Thoracic aorta (tissue), 2 donors: ENCODE measurements at regions not wholly inside any gene's neighbourhood (a gene's known extent, or its start where the extent isn't known, plus 50 kb on each side); places are given as distances from the start of the nearest gene placed in this dataset.

ENCODE experiments used
- ATAC-seq: fragments of 150-250 bp; one replicate; pipeline ENCODE4 v1.8.0; 2017; ENCODE audit warnings: low read depth; ENCODE audit not compliant: insufficient number of reproducible peaks, low FRiP score
- DNase-seq: peaks from one replicate; pipeline ENCODE4 v3.0.0-alpha.2; 2020; ENCODE audit warnings: low spot score
- H3K27ac ChIP-seq, 2 donors: fragments of 200-600 bp; sonication (generic); 1 replicate in 1 of 2; 2 replicates in 1 of 2; pipeline ENCODE4 v1.5.1; 2016; ENCODE audit warnings: mild to moderate bottlenecking in 2 of 2, moderate library complexity in 2 of 2
- H3K27me3 ChIP-seq: fragments of 200-600 bp; sonication (generic); replicated peaks from 2 replicates; pipeline ENCODE4 v1.6.0; 2016; ENCODE audit warnings: mild to moderate bottlenecking; ENCODE audit not compliant: insufficient read depth
- H3K36me3 ChIP-seq: fragments of 200-600 bp; sonication (generic); one replicate; pipeline ENCODE4 v1.5.1; 2016
- H3K4me1 ChIP-seq, 2 donors: fragments of 200-600 bp; sonication (generic); 1 replicate in 1 of 2; 2 replicates in 1 of 2; pipeline versions ENCODE4 v1.5.1 to v1.6.0; 2016; ENCODE audit warnings: low read depth in 2 of 2, mild to moderate bottlenecking in 1 of 2; ENCODE audit not compliant: control insufficient read depth in 1 of 2
- H3K4me3 ChIP-seq: fragments of 200-600 bp; sonication (generic); 2 replicates; pipeline ENCODE4 v1.5.1; 2016; ENCODE audit warnings: mild to moderate bottlenecking
- H3K9me3 ChIP-seq: fragments of 200-600 bp; sonication (generic); 2 replicates; pipeline ENCODE4 v1.5.1; 2016
- CTCF ChIP-seq: fragments of 200-600 bp; sonication (generic); IDR thresholded peaks from one replicate; pipeline ENCODE4 v1.5.1; 2019; ENCODE audit warnings: antibody characterized with exemption

GRCh38 chr14:66311058-66311457 is 175.1 kb upstream of the CCDC196 start:
- H3K9me3 ChIP-seq = no peaks in the 10 kb centered on the region
- TF ChIP-seq CTCF = no peak
- no peaks in the 10 kb centered on the region for H3K4me1 ChIP-seq
- no peak for DNase-seq
- no peak overlapping the region for H3K27ac ChIP-seq
- H3K4me3 ChIP-seq = no peak overlapping the region
- no peak for ATAC-seq
- H3K36me3 ChIP-seq = no peaks in the 10 kb centered on the region
- no peaks in the 10 kb centered on the region for H3K27me3 ChIP-seq

GRCh38 chr14:66311990-66312389 is 174.2 kb upstream of the CCDC196 start:
- DNase-seq (no peak), ATAC-seq (no peak)
- Histone ChIP-seq H3K36me3 (no peaks in the 10 kb centered on the region), H3K9me3 (no peaks in the 10 kb centered on the region), H3K27ac (no peak overlapping the region), H3K27me3 (no peaks in the 10 kb centered on the region), H3K4me1 (no peaks in the 10 kb centered on the region), H3K4me3 (no peak overlapping the region)
- no peak for TF ChIP-seq CTCF

- Histone ChIP-seq H3K36me3 (no peaks in the 10 kb centered on the region), H3K9me3 (no peaks in the 10 kb centered on the region), H3K4me3 (no peak overlapping the region), H3K27ac (no peak overlapping the region), H3K4me1 (no peaks in the 10 kb centered on the region), H3K27me3 (no peaks in the 10 kb centered on the region)
- TF ChIP-seq CTCF = no peak
- ATAC-seq (no peak), DNase-seq (no peak)
These were observed 173.7 kb upstream of the CCDC196 start for GRCh38 chr14:66312451-66312850.

GRCh38 chr14:66315098-66315497 is 171.1 kb upstream of the CCDC196 start:
- Histone ChIP-seq H3K9me3 (peaks cover 3% of the 10 kb centered on the region), H3K36me3 (no peaks in the 10 kb centered on the region), H3K27me3 (no peaks in the 10 kb centered on the region), H3K4me1 (no peaks in the 10 kb centered on the region), H3K27ac (no peak overlapping the region), H3K4me3 (no peak overlapping the region)
- DNase-seq = no peak
- TF ChIP-seq CTCF = no peak
- ATAC-seq = no peak

- no peak overlapping the region for H3K27ac ChIP-seq
- DNase-seq = no peak
- no peak for TF ChIP-seq CTCF
- H3K4me3 ChIP-seq = no peak overlapping the region
- H3K36me3 ChIP-seq = no peaks in the 10 kb centered on the region
- peaks cover 3% of the 10 kb centered on the region for H3K9me3 ChIP-seq
- H3K27me3 ChIP-seq = no peaks in the 10 kb centered on the region
- no peaks in the 10 kb centered on the region for H3K4me1 ChIP-seq
- no peak for ATAC-seq
These were observed 170.6 kb upstream of the CCDC196 start for GRCh38 chr14:66315548-66315947.
